GM13977 (cell line): ENCODE measurements at regions not wholly inside any gene's neighbourhood (a gene's known extent, or its start where the extent isn't known, plus 50 kb on each side); places are given as distances from the start of the nearest gene placed in this dataset.

Source experiments
- DNase-seq: peaks from one replicate; pipeline ENCODE4 v3.0.0; 2012; ENCODE audit warnings: low spot score
- in situ Hi-C: fragments of 300-500 bp; cut with MboI; formaldehyde crosslinking; loops from one replicate; pipeline ENCODE4 v1.12.0; 2022; ENCODE audit warnings: low sequenced_read_pairs, low pct_unique_long_range_greater_than_20kb, mixed read lengths, inconsistent platforms; ENCODE audit not compliant: unreplicated experiment
- TF ChIP-seq, protein P1 (sequence below): IDR thresholded peaks from 2 replicates; pipeline ENCODE4 v1.5.1; 2012; ENCODE audit warnings: mild to moderate bottlenecking, control low read depth; ENCODE audit not compliant: insufficient read depth; ENCODE audit errors: extremely low read depth, missing control alignments

DNA sequence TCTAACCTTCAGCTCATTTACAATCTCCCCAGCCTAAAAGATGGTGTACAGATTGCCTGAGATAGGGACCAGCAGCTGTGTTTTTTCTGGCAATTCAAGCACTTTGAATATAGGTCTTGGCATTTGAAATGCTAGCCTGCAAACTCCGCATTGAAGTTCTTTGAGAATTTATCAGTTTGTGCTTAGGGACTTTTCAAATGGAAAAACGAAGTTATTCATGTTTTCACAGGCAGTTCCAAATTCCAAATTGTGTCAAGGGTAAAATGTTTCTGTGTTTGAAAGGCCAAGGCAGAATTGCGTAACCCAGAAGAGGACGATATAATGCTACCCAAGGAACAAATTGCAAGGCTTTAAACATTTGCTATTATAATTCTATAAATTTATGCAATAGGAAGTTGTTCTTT, 168.9 kb upstream of the RASSF8 start:
- TF ChIP-seq, protein P1, sequence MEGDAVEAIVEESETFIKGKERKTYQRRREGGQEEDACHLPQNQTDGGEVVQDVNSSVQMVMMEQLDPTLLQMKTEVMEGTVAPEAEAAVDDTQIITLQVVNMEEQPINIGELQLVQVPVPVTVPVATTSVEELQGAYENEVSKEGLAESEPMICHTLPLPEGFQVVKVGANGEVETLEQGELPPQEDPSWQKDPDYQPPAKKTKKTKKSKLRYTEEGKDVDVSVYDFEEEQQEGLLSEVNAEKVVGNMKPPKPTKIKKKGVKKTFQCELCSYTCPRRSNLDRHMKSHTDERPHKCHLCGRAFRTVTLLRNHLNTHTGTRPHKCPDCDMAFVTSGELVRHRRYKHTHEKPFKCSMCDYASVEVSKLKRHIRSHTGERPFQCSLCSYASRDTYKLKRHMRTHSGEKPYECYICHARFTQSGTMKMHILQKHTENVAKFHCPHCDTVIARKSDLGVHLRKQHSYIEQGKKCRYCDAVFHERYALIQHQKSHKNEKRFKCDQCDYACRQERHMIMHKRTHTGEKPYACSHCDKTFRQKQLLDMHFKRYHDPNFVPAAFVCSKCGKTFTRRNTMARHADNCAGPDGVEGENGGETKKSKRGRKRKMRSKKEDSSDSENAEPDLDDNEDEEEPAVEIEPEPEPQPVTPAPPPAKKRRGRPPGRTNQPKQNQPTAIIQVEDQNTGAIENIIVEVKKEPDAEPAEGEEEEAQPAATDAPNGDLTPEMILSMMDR: no peak
- no peak for DNase-seq
- in situ Hi-C loops: no loop called here

DNA sequence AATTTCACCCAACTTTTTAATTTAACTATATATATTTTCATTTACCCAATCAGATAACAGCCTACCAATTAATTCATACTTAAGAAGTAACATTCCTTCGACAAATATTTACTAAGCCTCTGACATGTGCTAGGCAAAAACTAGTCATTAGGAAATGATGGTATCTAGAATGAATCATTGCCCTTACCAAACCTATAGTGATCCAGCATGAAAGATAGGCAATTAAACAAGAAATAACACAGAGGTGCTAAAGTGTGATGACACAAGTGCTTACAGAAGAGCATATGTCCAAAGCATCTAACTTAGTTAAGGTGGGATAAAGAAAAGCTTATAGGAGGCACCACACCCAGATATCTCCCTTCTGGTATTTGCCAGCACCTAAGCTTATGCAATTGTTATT, 166.5 kb upstream of the RASSF8 start:
- in situ Hi-C loops: no loop called here
- DNase-seq: no peak
- TF ChIP-seq, protein P1: no peak

DNA sequence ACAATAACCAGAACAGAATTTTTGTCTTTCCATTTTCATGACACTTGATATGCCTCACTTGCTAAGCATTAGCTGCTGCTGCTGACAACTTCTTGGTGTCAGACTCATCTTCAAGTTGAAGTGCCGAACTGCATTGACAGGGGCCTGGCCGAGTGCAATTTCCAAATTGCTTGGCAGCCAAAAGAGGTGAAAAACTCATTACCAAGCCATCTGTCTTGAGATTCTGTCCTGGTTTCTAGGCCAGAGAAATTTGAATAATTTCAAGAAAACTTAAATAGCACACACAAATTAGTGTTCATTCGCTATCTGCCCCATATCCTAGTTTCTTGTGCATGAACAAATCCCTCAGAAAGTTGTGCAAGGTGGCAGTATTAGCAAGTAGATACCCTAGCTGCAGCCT, 165.3 kb upstream of the RASSF8 start:
- no peak for DNase-seq
- TF ChIP-seq, protein P1: no peak
- in situ Hi-C loops: no loop called here

DNA sequence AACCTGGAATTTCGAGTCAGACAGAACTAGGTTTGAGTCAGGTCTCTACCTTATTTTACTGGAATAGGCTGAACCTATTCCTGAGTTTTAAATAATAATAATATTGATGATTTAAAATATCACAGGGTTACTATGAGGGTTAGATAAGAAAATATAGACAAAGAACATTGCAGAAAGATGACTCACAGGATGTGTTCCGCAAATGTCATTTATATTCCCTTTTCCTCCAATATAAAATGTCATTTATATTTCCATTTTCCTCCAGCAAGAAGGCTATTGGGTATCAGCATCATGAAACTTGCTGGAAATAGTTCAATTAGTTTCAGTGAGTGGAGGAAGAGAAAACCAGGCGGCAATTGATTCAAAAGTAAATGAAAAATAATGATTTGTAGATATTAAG, 163.9 kb upstream of the RASSF8 start:
- TF ChIP-seq, protein P1: no peak
- in situ Hi-C loops: no loop called here
- DNase-seq: no peak

DNA sequence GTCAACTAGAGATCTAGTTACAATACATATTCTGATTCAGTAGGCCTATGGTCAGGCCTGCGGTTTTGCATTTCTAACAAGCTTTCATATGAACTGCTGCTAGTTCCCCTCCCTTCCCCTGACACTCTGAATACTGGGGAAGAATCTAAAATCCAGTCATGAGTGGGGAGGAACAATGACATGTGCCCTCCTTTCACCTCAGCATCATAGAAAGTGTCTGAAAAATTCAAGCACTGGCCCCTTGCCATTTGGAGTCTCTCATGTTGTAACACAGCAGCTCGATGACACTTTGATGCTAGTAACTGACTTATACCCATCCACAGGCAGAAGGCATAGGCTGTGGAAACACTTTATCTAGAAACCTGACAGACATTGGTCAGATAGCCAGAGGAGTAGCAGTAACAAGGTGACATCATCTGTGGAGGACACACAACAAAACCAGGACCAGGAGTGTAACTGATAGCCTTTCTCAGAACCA, 161.9 kb upstream of the RASSF8 start:
- TF ChIP-seq, protein P1: no peak
- in situ Hi-C loops: no loop called here
- DNase-seq: no peak

DNA sequence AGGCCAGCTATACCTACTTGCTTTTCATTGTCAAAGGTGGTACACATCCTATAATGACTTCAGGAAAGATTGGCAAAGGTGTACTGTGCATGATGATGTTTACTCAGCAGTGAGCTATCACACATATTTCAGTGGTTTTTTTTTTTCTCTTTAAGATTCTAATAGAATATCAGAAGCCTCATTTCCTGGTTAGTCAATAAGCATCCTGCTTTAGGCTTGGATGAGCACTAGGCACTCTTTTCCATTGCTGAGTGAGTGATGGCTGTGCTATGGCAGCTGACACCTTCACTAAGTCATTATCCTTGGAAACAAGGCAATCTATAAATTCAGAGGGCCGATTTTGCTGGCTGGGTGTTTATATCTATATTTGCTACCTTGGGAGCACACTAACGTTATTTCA, 161.1 kb upstream of the RASSF8 start:
- no peak for DNase-seq
- in situ Hi-C loops: no loop called here
- TF ChIP-seq, protein P1: no peak

DNA sequence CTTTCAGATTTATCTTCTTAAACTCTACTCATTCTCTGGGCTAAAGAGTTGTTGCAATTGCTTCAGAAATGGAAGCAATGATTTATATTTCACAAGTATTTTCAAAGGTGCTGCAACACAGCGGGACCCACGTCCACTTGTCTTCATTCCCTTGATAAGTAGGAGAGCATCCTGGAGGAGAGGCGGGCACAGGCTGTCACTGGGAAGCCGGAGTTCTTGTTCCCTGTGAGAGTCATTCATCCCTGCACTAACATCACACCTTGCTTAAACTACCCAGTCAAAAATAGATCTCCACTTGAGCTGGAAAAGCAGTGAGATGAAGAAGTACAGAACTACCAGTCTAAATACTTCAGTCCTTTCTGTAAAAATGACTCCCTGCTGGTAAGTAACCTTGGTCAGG, 160.5 kb upstream of the RASSF8 start:
- in situ Hi-C loops: no loop called here
- TF ChIP-seq, protein P1: no peak
- DNase-seq: no peak
